ENCODE measurements at regions not wholly inside any gene's neighbourhood (a gene's known extent, or its start where the extent isn't known, plus 50 kb on each side); places are given as distances from the start of the nearest gene placed in this dataset.
A peak's percentile ranks its signal among the peaks of the same experiment; 100 is the strongest.

GRCh38 chr6:117817499-117817898, 89.6 kb upstream of the SLC35F1 start:
- WGBS, 3 donors = 76 to 82% (median 81%) methylated on average over 5 of the region's 5 CpGs
- no peak overlapping the region for H3K4me3 ChIP-seq (ENCODE audit: low read depth in 1 of 3, low read length in 3 of 3)
- H3K27ac ChIP-seq (ENCODE audit: low read depth in 1 of 3, low read length in 2 of 3) = no peak overlapping the region
- H3K36me3 ChIP-seq (ENCODE audit: control insufficient read depth in 3 of 3, insufficient read depth in 2 of 3, low read depth in 1 of 3, low read length in 3 of 3) = no peaks in the 10 kb centered on the region
- FAIRE-seq (no peak), DNase-seq (no peak)
- H3K27me3 ChIP-seq (ENCODE audit: control insufficient read depth in 3 of 3, insufficient read depth in 3 of 3, low read length in 3 of 3) = peaks cover 0 to 2% (median 0%) of the 10 kb centered on the region in 3 donors
- no peaks in the 10 kb centered on the region for H3K4me1 ChIP-seq (ENCODE audit: control insufficient read depth in 3 of 3, insufficient read depth in 2 of 3, low read depth in 1 of 3, low read length in 2 of 3)
- no peaks in the 10 kb centered on the region for H3K9me3 ChIP-seq (ENCODE audit: control insufficient read depth in 2 of 2, insufficient read depth in 1 of 2, low read depth in 1 of 2, low read length in 1 of 2)

GRCh38 chr6:117817992-117818391, 89.1 kb upstream of the SLC35F1 start:
- FAIRE-seq = no peak

GRCh38 chr6:117818449-117818848, 88.6 kb upstream of the SLC35F1 start:
- DNase-seq (no peak), FAIRE-seq (no peak)
- H3K27ac ChIP-seq (ENCODE audit: low read depth in 1 of 3, low read length in 2 of 3) = no peak overlapping the region
- no peak overlapping the region for H3K4me3 ChIP-seq (ENCODE audit: low read depth in 1 of 3, low read length in 3 of 3)
- H3K4me1 ChIP-seq (ENCODE audit: control insufficient read depth in 3 of 3, insufficient read depth in 2 of 3, low read depth in 1 of 3, low read length in 2 of 3) = no peaks in the 10 kb centered on the region
- H3K36me3 ChIP-seq (ENCODE audit: control insufficient read depth in 3 of 3, insufficient read depth in 2 of 3, low read depth in 1 of 3, low read length in 3 of 3) = no peaks in the 10 kb centered on the region
- 0 to 37% (median 17%) methylated on average over 1 of the region's 1 CpG for WGBS, 3 donors
- peaks cover 0 to 2% (median 0%) of the 10 kb centered on the region in 3 donors for H3K27me3 ChIP-seq (ENCODE audit: control insufficient read depth in 3 of 3, insufficient read depth in 3 of 3, low read length in 3 of 3)
- no peaks in the 10 kb centered on the region for H3K9me3 ChIP-seq (ENCODE audit: control insufficient read depth in 2 of 2, insufficient read depth in 1 of 2, low read depth in 1 of 2, low read length in 1 of 2)

More at GRCh38 chr6:117817992-117818391, 89.1 kb upstream of the SLC35F1 start:
- H3K4me1 ChIP-seq (ENCODE audit: control insufficient read depth in 3 of 3, insufficient read depth in 2 of 3, low read depth in 1 of 3, low read length in 2 of 3) = no peaks in the 10 kb centered on the region
- no peaks in the 10 kb centered on the region for H3K36me3 ChIP-seq (ENCODE audit: control insufficient read depth in 3 of 3, insufficient read depth in 2 of 3, low read depth in 1 of 3, low read length in 3 of 3)
- H3K27me3 ChIP-seq (ENCODE audit: control insufficient read depth in 3 of 3, insufficient read depth in 3 of 3, low read length in 3 of 3) = peaks cover 0 to 2% (median 0%) of the 10 kb centered on the region in 3 donors
- no peak overlapping the region for H3K4me3 ChIP-seq (ENCODE audit: low read depth in 1 of 3, low read length in 3 of 3)
- no peaks in the 10 kb centered on the region for H3K9me3 ChIP-seq (ENCODE audit: control insufficient read depth in 2 of 2, insufficient read depth in 1 of 2, low read depth in 1 of 2, low read length in 1 of 2)
- no peak for DNase-seq
- no peak overlapping the region for H3K27ac ChIP-seq (ENCODE audit: low read depth in 1 of 3, low read length in 2 of 3)

GRCh38 chr6:117829594-117830319, 77.3 kb upstream of the SLC35F1 start:
- H3K9me3 ChIP-seq (ENCODE audit: control insufficient read depth in 2 of 2, insufficient read depth in 1 of 2, low read depth in 1 of 2, low read length in 1 of 2) = no peaks in the 10 kb centered on the region
- no peaks in the 10 kb centered on the region for H3K27me3 ChIP-seq (ENCODE audit: control insufficient read depth in 3 of 3, insufficient read depth in 3 of 3, low read length in 3 of 3)
- no peaks in the 10 kb centered on the region for H3K4me1 ChIP-seq (ENCODE audit: control insufficient read depth in 3 of 3, insufficient read depth in 2 of 3, low read depth in 1 of 3, low read length in 2 of 3)
- H3K4me3 ChIP-seq (ENCODE audit: low read depth in 1 of 3, low read length in 3 of 3) = no peak overlapping the region
- no peak overlapping the region for H3K27ac ChIP-seq (ENCODE audit: low read depth in 1 of 3, low read length in 2 of 3)
- H3K36me3 ChIP-seq (ENCODE audit: control insufficient read depth in 3 of 3, insufficient read depth in 2 of 3, low read depth in 1 of 3, low read length in 3 of 3) = no peaks in the 10 kb centered on the region
- WGBS, 3 donors = 9 to 17% (median 12%) methylated on average over 8 of the region's 8 CpGs
- no peak for FAIRE-seq
- DNase-seq = no peak

GRCh38 chr6:117837261-117837660, 69.8 kb upstream of the SLC35F1 start:
- 41 to 54% (median 49%) methylated on average over 3 of the region's 3 CpGs for WGBS, 3 donors
- H3K27me3 ChIP-seq (ENCODE audit: control insufficient read depth in 3 of 3, insufficient read depth in 3 of 3, low read length in 3 of 3) = no peaks in the 10 kb centered on the region
- no peak overlapping the region for H3K4me3 ChIP-seq (ENCODE audit: low read depth in 1 of 3, low read length in 3 of 3)
- no peaks in the 10 kb centered on the region for H3K36me3 ChIP-seq (ENCODE audit: control insufficient read depth in 3 of 3, insufficient read depth in 2 of 3, low read depth in 1 of 3, low read length in 3 of 3)
- H3K9me3 ChIP-seq (ENCODE audit: control insufficient read depth in 2 of 2, insufficient read depth in 1 of 2, low read depth in 1 of 2, low read length in 1 of 2) = peaks cover 0 to 6% of the 10 kb centered on the region in 2 donors
- FAIRE-seq (no peak), DNase-seq (no peak)
- no peak overlapping the region for H3K27ac ChIP-seq (ENCODE audit: low read depth in 1 of 3, low read length in 2 of 3)
- H3K4me1 ChIP-seq (ENCODE audit: control insufficient read depth in 3 of 3, insufficient read depth in 2 of 3, low read depth in 1 of 3, low read length in 2 of 3) = no peaks in the 10 kb centered on the region

GRCh38 chr6:117840541-117840983, 66.5 kb upstream of the SLC35F1 start:
- Histone ChIP-seq H3K9me3 (ENCODE audit: control insufficient read depth in 2 of 2, insufficient read depth in 1 of 2, low read depth in 1 of 2, low read length in 1 of 2) (peaks cover 0 to 9% of the 10 kb centered on the region in 2 donors), H3K27me3 (ENCODE audit: control insufficient read depth in 3 of 3, insufficient read depth in 3 of 3, low read length in 3 of 3) (no peaks in the 10 kb centered on the region)

GRCh38 chr6:117847912-117848311, 59.2 kb upstream of the SLC35F1 start:
- Histone ChIP-seq H3K27ac (ENCODE audit: low read depth in 1 of 3, low read length in 2 of 3) (no peak overlapping the region), H3K4me1 (ENCODE audit: control insufficient read depth in 3 of 3, insufficient read depth in 2 of 3, low read depth in 1 of 3, low read length in 2 of 3) (no peaks in the 10 kb centered on the region), H3K27me3 (ENCODE audit: control insufficient read depth in 3 of 3, insufficient read depth in 3 of 3, low read length in 3 of 3) (no peaks in the 10 kb centered on the region), H3K36me3 (ENCODE audit: control insufficient read depth in 3 of 3, insufficient read depth in 2 of 3, low read depth in 1 of 3, low read length in 3 of 3) (no peaks in the 10 kb centered on the region), H3K4me3 (ENCODE audit: low read depth in 1 of 3, low read length in 3 of 3) (no peak overlapping the region), H3K9me3 (ENCODE audit: control insufficient read depth in 2 of 2, insufficient read depth in 1 of 2, low read depth in 1 of 2, low read length in 1 of 2) (peaks cover 0 to 17% of the 10 kb centered on the region in 2 donors)
- FAIRE-seq (no peak), DNase-seq (no peak)

More at GRCh38 chr6:117840541-117840983, 66.5 kb upstream of the SLC35F1 start:
- no peak overlapping the region for H3K4me3 ChIP-seq (ENCODE audit: low read depth in 1 of 3, low read length in 3 of 3)
- H3K27ac ChIP-seq (ENCODE audit: low read depth in 1 of 3, low read length in 2 of 3) = no peak overlapping the region
- 15 to 24% (median 16%) methylated on average over 2 of the region's 2 CpGs for WGBS, 3 donors
- no peaks in the 10 kb centered on the region for H3K36me3 ChIP-seq (ENCODE audit: control insufficient read depth in 3 of 3, insufficient read depth in 2 of 3, low read depth in 1 of 3, low read length in 3 of 3)
- peak in 1 of 2 donors; percentile 20 for DNase-seq
- no peaks in the 10 kb centered on the region for H3K4me1 ChIP-seq (ENCODE audit: control insufficient read depth in 3 of 3, insufficient read depth in 2 of 3, low read depth in 1 of 3, low read length in 2 of 3)
- no peak for FAIRE-seq

- WGBS, 3 donors = 50 to 69% (median 60%) methylated on average over 1 of the region's 1 CpG
- no peak for FAIRE-seq
Observed at GRCh38 chr6:117849087-117849486, 58.0 kb upstream of the SLC35F1 start.

More at GRCh38 chr6:117849087-117849486, 58.0 kb upstream of the SLC35F1 start:
- Histone ChIP-seq H3K4me3 (ENCODE audit: low read depth in 1 of 3, low read length in 3 of 3) (no peak overlapping the region), H3K27me3 (ENCODE audit: control insufficient read depth in 3 of 3, insufficient read depth in 3 of 3, low read length in 3 of 3) (no peaks in the 10 kb centered on the region), H3K27ac (ENCODE audit: low read depth in 1 of 3, low read length in 2 of 3) (no peak overlapping the region), H3K9me3 (ENCODE audit: control insufficient read depth in 2 of 2, insufficient read depth in 1 of 2, low read depth in 1 of 2, low read length in 1 of 2) (peaks cover 0 to 17% of the 10 kb centered on the region in 2 donors), H3K4me1 (ENCODE audit: control insufficient read depth in 3 of 3, insufficient read depth in 2 of 3, low read depth in 1 of 3, low read length in 2 of 3) (no peaks in the 10 kb centered on the region), H3K36me3 (ENCODE audit: control insufficient read depth in 3 of 3, insufficient read depth in 2 of 3, low read depth in 1 of 3, low read length in 3 of 3) (no peaks in the 10 kb centered on the region)
- DNase-seq = no peak
